ENCODE measurements at regions not wholly inside any gene's neighbourhood (a gene's known extent, or its start where the extent isn't known, plus 50 kb on each side); places are given as distances from the start of the nearest gene placed in this dataset.

GRCh38 chr13:64909184-64909583, 2321.0 kb downstream of the PCDH9 start:
- DNase-seq (ENCODE audit: insufficient read length, low spot score), result no peak
- no peak for TF ChIP-seq POLR2A (IDR thresholded peaks at IDR 0.05; ENCODE audit: low read depth, low read length)
- FAIRE-seq, result no peak

DNA sequence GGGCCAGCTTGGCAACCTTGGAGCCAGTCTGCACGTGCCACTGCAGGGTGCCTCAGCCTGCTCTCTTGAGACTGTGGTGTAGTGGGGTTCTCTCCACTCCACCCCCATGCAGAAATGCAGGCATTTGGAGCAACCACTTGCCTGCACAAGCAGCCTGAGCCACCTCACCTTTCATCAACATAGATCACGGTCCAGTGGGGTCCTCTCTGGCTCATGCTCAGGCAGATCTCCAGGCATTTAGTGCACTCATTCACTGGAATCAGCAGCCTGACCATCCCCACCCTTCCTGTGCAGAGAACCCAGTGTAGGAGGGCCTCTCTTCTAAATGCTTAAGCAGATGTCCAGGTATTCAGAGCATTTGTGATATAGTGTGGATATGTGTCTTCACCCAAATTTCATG, 2330.1 kb downstream of the PCDH9 start:
- FAIRE-seq, result no peak
- no peak for DNase-seq (ENCODE audit: insufficient read length, low spot score)
- no peak for TF ChIP-seq POLR2A (IDR thresholded peaks at IDR 0.05; ENCODE audit: low read depth, low read length)

DNA sequence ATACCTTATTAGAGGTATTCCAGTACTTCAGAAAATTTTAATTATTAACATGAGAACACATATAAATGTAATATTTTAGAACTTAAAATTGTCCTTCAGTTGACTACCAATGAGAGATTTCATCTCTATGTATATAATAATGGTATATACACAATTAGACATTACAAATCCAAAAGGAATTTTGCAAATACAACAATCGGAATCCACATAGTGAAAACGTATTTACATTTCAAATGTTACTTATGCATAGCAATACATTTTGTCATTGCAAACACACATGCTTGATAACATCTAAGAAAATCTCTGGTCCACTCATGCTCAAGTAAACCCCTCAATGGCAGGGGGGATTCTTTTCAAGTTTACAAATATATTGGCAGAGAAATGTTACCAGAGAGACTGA, 2345.2 kb downstream of the PCDH9 start:
- FAIRE-seq, result no peak
- DNase-seq (ENCODE audit: insufficient read length, low spot score), result no peak
- TF ChIP-seq POLR2A (IDR thresholded peaks at IDR 0.05; ENCODE audit: low read depth, low read length), result no peak

- no peak for TF ChIP-seq POLR2A (IDR thresholded peaks at IDR 0.05; ENCODE audit: low read depth, low read length)
- no peak for FAIRE-seq
These were observed 2353.0 kb downstream of the PCDH9 start for GRCh38 chr13:64877176-64877575.

GRCh38 chr13:64871742-64872141, 2358.4 kb downstream of the PCDH9 start:
- FAIRE-seq, result no peak
- DNase-seq (ENCODE audit: insufficient read length, low spot score), result no peak
- TF ChIP-seq POLR2A (IDR thresholded peaks at IDR 0.05; ENCODE audit: low read depth, low read length), result no peak

More at GRCh38 chr13:64877176-64877575, 2353.0 kb downstream of the PCDH9 start:
- no peak for DNase-seq (ENCODE audit: insufficient read length, low spot score)

DNA sequence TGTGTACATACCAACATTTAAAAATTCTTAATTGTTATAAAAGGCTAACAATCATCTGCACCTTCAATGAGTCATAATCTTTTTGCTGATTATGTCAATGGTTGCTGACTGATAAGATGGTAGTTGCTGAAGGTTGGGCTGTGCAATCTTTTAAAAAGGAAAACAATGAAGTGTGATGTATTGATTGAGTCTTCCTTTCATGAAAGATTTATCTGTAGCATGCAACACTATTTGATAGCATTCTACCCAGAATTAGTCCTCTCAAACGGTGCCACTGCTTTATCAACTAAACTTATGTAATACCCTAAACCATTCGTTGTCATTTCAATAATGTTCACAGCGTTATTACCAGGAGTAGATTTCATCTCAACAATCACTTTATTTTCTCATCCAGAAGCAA, 2360.6 kb downstream of the PCDH9 start:
- no peak for DNase-seq (ENCODE audit: insufficient read length, low spot score)
- TF ChIP-seq POLR2A (IDR thresholded peaks at IDR 0.05; ENCODE audit: low read depth, low read length), result no peak
- peak; percentile 6 for FAIRE-seq

- no peak for TF ChIP-seq POLR2A (IDR thresholded peaks at IDR 0.05; ENCODE audit: low read depth, low read length)
- DNase-seq (ENCODE audit: insufficient read length, low spot score) (no peak), FAIRE-seq (no peak)
These were observed 2362.3 kb downstream of the PCDH9 start for GRCh38 chr13:64867856-64868255.

DNA sequence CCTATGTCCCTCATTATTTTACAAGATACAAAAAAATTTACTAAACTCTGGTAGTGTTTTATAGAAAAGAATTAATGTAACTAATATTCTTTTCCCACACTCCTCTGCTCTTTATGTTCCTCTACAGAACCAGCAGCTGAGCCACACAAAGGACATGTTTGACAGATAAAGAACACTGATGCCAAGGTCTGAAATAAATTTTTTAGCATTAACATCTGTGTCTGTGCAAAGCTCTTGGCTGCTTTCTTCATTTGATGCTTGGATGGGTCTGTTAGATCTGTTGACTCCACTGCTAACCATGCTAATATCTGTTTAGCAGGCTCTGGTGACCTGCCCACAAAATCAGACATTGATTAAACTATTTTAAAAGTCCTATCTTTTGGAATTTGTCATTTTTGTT, 2363.8 kb downstream of the PCDH9 start:
- DNase-seq (ENCODE audit: insufficient read length, low spot score), result no peak
- no peak for FAIRE-seq
- TF ChIP-seq POLR2A (IDR thresholded peaks at IDR 0.05; ENCODE audit: low read depth, low read length), result no peak

DNA sequence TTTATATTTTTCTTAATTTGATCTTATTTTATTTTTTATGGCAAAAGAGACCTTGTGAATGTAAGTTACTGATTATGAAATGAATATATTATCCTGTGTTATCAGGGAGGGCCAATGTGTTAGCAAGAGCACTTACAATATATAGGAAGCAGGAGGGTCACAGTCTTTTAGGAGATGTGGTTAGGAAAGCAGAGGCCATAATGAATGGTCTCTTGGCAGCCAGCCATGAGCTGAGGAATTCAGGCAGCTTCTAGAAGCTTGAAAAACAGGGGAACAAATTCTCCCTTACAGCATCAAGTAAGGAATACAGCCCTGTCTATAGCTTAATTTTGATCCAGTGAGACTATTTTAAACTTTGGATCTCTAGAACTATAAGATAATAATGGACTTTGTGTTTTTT, 2374.6 kb downstream of the PCDH9 start:
- no peak for FAIRE-seq
- no peak for DNase-seq (ENCODE audit: insufficient read length, low spot score)
- no peak for TF ChIP-seq POLR2A (IDR thresholded peaks at IDR 0.05; ENCODE audit: low read depth, low read length)

- FAIRE-seq (no peak), DNase-seq (ENCODE audit: insufficient read length, low spot score) (no peak)
- TF ChIP-seq POLR2A (IDR thresholded peaks at IDR 0.05; ENCODE audit: low read depth, low read length), result no peak
These were observed 2380.1 kb downstream of the PCDH9 start for GRCh38 chr13:64850017-64850416.

DNA sequence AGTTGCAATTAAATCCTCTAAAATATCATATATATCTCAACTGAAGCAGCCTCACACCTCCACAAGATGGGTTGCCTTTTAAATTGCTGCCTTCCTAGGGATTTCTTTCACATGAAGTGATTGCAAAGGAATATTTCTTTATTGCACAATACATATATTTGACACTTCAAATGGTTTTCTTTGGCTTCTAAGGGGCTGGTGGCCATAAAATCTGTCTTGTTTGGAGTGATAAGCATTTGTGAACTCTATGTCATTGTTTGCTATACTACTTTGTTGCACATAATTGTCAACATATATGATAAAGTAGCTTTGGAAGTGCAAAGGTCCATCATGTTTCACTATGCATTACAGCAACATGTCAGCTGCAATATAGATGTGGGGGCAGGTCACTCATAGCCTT, 2380.9 kb downstream of the PCDH9 start:
- no peak for TF ChIP-seq POLR2A (IDR thresholded peaks at IDR 0.05; ENCODE audit: low read depth, low read length)
- FAIRE-seq (no peak), DNase-seq (ENCODE audit: insufficient read length, low spot score) (no peak)

- DNase-seq (ENCODE audit: insufficient read length, low spot score) (no peak), FAIRE-seq (no peak)
- TF ChIP-seq POLR2A (IDR thresholded peaks at IDR 0.05; ENCODE audit: low read depth, low read length), result no peak
These were observed 2382.4 kb downstream of the PCDH9 start for GRCh38 chr13:64847767-64848166.

DNA sequence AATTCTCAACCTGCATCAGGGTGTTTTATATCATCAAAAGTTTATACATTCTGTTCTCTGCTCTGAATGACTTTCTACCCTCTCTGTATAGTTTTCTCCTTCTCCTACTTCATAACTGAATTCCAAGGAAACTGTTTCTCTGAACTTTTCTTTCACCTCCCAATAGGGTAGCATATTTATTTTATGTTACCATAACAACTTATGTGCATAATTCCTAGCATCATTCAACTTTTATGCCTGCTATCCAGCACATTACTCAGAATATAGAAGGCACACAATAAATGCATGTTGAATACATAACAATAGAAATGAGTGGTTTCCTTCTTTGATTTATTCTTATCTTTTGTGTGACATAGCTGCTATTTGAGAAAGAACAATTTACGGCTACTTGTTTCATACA, 2385.0 kb downstream of the PCDH9 start:
- FAIRE-seq (no peak), DNase-seq (ENCODE audit: insufficient read length, low spot score) (no peak)
- TF ChIP-seq POLR2A (IDR thresholded peaks at IDR 0.05; ENCODE audit: low read depth, low read length), result no peak

GRCh38 chr13:64819081-64819480, 2411.1 kb downstream of the PCDH9 start:
- TF ChIP-seq POLR2A (IDR thresholded peaks at IDR 0.05; ENCODE audit: low read depth, low read length), result no peak
- DNase-seq (ENCODE audit: insufficient read length, low spot score) (no peak), FAIRE-seq (no peak)

DNA sequence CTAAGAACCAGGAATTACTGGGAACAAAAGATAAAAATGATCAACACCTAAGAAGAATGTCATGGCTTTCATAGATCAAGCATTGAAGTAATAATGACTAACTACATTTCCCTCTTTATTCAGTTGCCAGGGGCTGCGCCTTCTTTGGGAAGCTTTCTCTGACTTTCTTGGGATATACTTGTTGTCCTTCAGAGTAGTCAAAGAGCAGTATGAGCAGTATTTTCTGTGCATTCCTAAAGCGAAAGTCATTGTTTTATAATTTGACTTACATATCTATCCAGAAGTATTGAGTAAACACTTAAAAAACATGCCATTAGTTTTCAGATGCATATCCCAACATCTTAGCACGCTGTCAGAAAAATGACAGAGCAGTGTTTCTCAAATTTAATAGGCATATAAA, 2412.4 kb downstream of the PCDH9 start:
- no peak for DNase-seq (ENCODE audit: insufficient read length, low spot score)
- no peak for FAIRE-seq
- no peak for TF ChIP-seq POLR2A (IDR thresholded peaks at IDR 0.05; ENCODE audit: low read depth, low read length)

DNA sequence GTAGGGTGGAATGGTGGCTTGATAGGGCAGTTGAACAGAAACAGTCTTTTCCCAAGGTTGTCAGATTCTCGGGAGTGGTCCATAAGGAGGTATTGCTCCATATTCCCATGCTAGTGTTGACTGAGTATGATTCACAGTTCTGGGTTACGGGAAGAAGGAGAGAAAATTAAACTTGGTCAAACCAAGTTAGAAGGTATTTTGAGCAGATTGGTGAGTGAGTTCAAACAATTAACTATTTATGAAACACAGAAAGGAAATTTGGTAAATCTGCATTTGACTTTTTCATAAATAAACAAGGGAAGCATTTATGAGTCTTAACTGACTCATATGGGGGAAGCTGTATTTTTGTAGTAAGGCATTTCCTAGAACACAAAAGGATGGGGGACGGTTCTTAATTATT, 2419.4 kb downstream of the PCDH9 start:
- FAIRE-seq (no peak), DNase-seq (ENCODE audit: insufficient read length, low spot score) (no peak)
- no peak for TF ChIP-seq POLR2A (IDR thresholded peaks at IDR 0.05; ENCODE audit: low read depth, low read length)

Measured in H54 (cell line).